ENCODE measurements at regions not wholly inside any gene's neighbourhood (a gene's known extent, or its start where the extent isn't known, plus 50 kb on each side); places are given as distances from the start of the nearest gene placed in this dataset.
"Not testable (repeated sequence)": the region's sequence is repeated elsewhere in the genome, so short reads cannot be mapped to it uniquely, and the experiment has no call there.

DNA sequence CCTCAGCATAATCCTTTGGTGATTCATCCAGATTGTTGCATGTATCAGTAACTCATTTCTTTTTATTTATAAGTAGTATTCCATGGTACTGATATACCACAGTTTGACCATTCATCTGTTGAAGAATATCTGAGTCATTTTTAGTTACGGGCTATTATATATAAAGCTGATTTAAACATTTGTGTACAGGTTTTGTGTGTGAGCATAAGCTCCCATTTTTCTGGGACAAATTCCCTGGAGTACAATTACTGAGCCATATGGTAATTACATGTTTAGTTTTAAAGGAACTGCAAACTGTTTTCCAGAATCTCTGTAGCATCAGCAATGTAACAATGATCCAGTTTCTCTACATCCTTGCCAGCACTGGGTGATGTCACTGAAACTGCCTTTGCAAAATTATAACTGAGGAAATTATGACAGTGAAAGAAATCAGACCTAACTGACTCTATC, 236.2 kb upstream of the KRR1 start:
- H3K9ac ChIP-seq (ENCODE audit: low read length): no peak overlapping the region
- H3K4me3 ChIP-seq (ENCODE audit: low read length): no peak overlapping the region
- H3K27ac ChIP-seq (ENCODE audit: low read depth, low read length): no peak overlapping the region
- peaks cover 2% of the 10 kb centered on the region for H3K4me1 ChIP-seq (ENCODE audit: control insufficient read depth, insufficient read depth, low read length)
- H3K36me3 ChIP-seq (ENCODE audit: control insufficient read depth, insufficient read depth, low read length): no peaks in the 10 kb centered on the region
- H3K27me3 ChIP-seq (ENCODE audit: control insufficient read depth, insufficient read depth, low read length): no peaks in the 10 kb centered on the region

DNA sequence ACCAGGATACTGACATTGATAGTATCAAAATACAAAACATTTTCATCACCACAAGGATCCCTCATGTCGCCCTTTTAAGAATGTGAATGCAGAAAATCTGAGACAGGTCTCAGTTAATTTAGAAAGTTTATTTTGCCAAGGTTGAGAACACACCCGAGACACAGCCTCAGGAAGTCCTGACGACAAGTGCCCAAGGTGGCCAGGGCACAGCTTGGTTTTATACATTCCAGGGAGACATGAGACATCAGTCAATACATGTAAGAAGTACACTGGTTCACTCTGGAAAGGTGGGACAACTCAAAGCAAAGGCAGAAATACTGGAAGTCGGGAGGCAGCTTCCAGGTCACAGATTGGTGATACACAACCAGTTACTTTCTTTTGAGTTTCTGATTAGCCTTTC, 235.2 kb upstream of the KRR1 start:
- Histone ChIP-seq H3K9ac (ENCODE audit: low read length) (no peak overlapping the region), H3K36me3 (ENCODE audit: control insufficient read depth, insufficient read depth, low read length) (no peaks in the 10 kb centered on the region), H3K4me3 (ENCODE audit: low read length) (no peak overlapping the region), H3K4me1 (ENCODE audit: control insufficient read depth, insufficient read depth, low read length) (peaks cover 2% of the 10 kb centered on the region), H3K27ac (ENCODE audit: low read depth, low read length) (no peak overlapping the region), H3K27me3 (ENCODE audit: control insufficient read depth, insufficient read depth, low read length) (no peaks in the 10 kb centered on the region)

- Histone ChIP-seq H3K27ac (ENCODE audit: low read depth, low read length) (no peak overlapping the region), H3K4me1 (ENCODE audit: control insufficient read depth, insufficient read depth, low read length) (peaks cover 2% of the 10 kb centered on the region), H3K27me3 (ENCODE audit: control insufficient read depth, insufficient read depth, low read length) (no peaks in the 10 kb centered on the region), H3K4me3 (ENCODE audit: low read length) (no peak overlapping the region), H3K36me3 (ENCODE audit: control insufficient read depth, insufficient read depth, low read length) (no peaks in the 10 kb centered on the region), H3K9ac (ENCODE audit: low read length) (no peak overlapping the region)
Observed at GRCh38 chr12:75744607-75745256, 233.3 kb upstream of the KRR1 start.

GRCh38 chr12:75742961-75743360, 231.6 kb upstream of the KRR1 start:
- H3K27me3 ChIP-seq (ENCODE audit: control insufficient read depth, insufficient read depth, low read length): no peaks in the 10 kb centered on the region
- H3K4me1 ChIP-seq (ENCODE audit: control insufficient read depth, insufficient read depth, low read length): peaks cover 2% of the 10 kb centered on the region
- no peaks in the 10 kb centered on the region for H3K36me3 ChIP-seq (ENCODE audit: control insufficient read depth, insufficient read depth, low read length)
- H3K27ac ChIP-seq (ENCODE audit: low read depth, low read length): no peak overlapping the region
- H3K9ac ChIP-seq (ENCODE audit: low read length): no peak overlapping the region
- H3K4me3 ChIP-seq (ENCODE audit: low read length): no peak overlapping the region

- no peaks in the 10 kb centered on the region for H3K36me3 ChIP-seq (ENCODE audit: control insufficient read depth, insufficient read depth, low read length)
Observed at GRCh38 chr12:75742048-75742447, 230.6 kb upstream of the KRR1 start.

GRCh38 chr12:75739912-75740311, 228.5 kb upstream of the KRR1 start:
- no peak overlapping the region for H3K27ac ChIP-seq (ENCODE audit: low read depth, low read length)
- H3K9ac ChIP-seq (ENCODE audit: low read length): no peak overlapping the region
- no peaks in the 10 kb centered on the region for H3K4me1 ChIP-seq (ENCODE audit: control insufficient read depth, insufficient read depth, low read length)
- no peak overlapping the region for H3K4me3 ChIP-seq (ENCODE audit: low read length)
- H3K27me3 ChIP-seq (ENCODE audit: control insufficient read depth, insufficient read depth, low read length): no peaks in the 10 kb centered on the region
- no peaks in the 10 kb centered on the region for H3K36me3 ChIP-seq (ENCODE audit: control insufficient read depth, insufficient read depth, low read length)

More at GRCh38 chr12:75742048-75742447, 230.6 kb upstream of the KRR1 start:
- no peak overlapping the region for H3K27ac ChIP-seq (ENCODE audit: low read depth, low read length)
- H3K4me3 ChIP-seq (ENCODE audit: low read length): no peak overlapping the region
- H3K27me3 ChIP-seq (ENCODE audit: control insufficient read depth, insufficient read depth, low read length): no peaks in the 10 kb centered on the region
- no peaks in the 10 kb centered on the region for H3K4me1 ChIP-seq (ENCODE audit: control insufficient read depth, insufficient read depth, low read length)
- H3K9ac ChIP-seq (ENCODE audit: low read length): no peak overlapping the region

DNA sequence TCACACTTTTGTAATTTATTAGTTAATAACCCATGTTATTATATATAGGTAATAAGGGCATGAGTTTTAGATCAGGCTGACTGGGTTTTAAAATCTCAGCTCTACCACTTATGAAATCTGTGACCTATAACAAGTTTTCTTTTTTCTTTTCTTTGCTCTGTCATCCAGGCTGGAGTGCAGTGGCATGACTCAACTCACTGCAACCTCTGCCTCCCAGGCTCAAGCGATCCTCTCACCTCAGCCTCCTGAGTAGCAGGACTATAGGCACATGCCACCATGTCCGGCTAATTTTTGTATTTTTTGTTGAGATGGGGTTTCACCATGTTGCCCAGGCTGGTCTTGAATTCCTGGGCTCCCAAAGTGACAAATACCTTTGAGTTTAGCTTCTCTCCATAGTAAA, 227.7 kb upstream of the KRR1 start:
- H3K27me3 ChIP-seq (ENCODE audit: control insufficient read depth, insufficient read depth, low read length); H3K4me3 ChIP-seq (ENCODE audit: low read length); H3K27ac ChIP-seq (ENCODE audit: low read depth, low read length); H3K36me3 ChIP-seq (ENCODE audit: control insufficient read depth, insufficient read depth, low read length); H3K9ac ChIP-seq (ENCODE audit: low read length); H3K4me1 ChIP-seq (ENCODE audit: control insufficient read depth, insufficient read depth, low read length): not testable (repeated sequence)

DNA sequence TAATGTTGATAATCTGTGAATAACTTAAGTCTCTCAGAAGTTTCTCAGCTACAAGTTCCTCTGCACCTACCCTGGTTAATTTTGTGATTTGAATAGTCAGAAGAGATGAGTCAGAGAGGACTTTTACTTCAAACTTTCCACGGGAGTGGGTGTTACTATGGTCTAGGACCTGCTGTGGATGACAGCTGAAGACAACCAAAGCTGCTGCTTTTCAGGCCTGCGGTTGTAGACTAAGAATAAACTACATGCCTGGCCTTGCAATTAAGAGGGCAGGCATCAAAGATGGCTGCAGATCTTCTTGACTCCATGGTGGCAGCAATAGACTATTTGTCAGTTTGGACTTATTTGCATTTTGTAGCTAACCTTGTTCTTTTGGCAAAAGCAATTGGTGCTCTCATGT, 227.1 kb upstream of the KRR1 start:
- no peak overlapping the region for H3K4me3 ChIP-seq (ENCODE audit: low read length)
- no peak overlapping the region for H3K27ac ChIP-seq (ENCODE audit: low read depth, low read length)
- H3K4me1 ChIP-seq (ENCODE audit: control insufficient read depth, insufficient read depth, low read length): no peaks in the 10 kb centered on the region
- H3K36me3 ChIP-seq (ENCODE audit: control insufficient read depth, insufficient read depth, low read length): no peaks in the 10 kb centered on the region
- no peaks in the 10 kb centered on the region for H3K27me3 ChIP-seq (ENCODE audit: control insufficient read depth, insufficient read depth, low read length)
- H3K9ac ChIP-seq (ENCODE audit: low read length): no peak overlapping the region

DNA sequence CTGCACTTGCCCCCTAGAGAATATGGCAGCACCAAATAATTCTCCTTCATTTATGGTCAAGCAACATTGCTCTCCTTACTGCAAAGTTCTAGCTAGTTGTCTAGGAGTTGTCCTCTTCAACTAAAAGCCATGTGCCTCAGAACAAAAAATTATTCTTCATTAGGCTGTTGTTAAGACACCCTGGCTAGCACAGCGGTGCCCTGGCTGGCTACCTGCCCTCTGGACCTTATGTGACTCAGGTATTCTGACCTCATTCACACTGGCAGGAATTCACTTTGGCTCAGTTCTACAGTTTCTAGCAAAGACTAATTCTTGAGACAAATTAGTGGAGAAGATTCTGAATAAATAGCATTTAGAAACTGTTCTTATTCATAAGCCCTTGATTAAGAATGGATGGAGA, 224.4 kb upstream of the KRR1 start:
- Histone ChIP-seq H3K27ac (ENCODE audit: low read depth, low read length) (no peak overlapping the region), H3K4me1 (ENCODE audit: control insufficient read depth, insufficient read depth, low read length) (no peaks in the 10 kb centered on the region), H3K9ac (ENCODE audit: low read length) (no peak overlapping the region), H3K4me3 (ENCODE audit: low read length) (no peak overlapping the region), H3K27me3 (ENCODE audit: control insufficient read depth, insufficient read depth, low read length) (no peaks in the 10 kb centered on the region), H3K36me3 (ENCODE audit: control insufficient read depth, insufficient read depth, low read length) (no peaks in the 10 kb centered on the region)

DNA sequence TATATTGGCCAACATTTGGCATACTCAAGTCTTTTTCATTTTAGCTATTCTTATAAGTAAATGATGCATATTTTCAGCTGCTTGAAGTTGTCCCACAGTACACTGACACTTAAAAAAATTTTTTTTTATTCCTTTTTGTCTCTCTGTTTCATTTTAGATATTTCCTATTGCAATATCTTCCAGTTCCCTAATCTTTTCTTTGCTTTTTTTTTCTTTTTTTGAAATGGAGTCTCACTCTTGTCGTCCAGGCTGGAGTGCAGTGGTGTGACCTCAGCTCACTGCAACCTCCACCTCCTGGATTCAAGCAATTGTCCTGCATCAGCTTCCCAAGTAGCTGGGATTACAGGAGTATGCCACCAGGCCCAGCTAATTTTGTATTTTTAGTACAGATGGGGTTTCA, 217.4 kb upstream of the KRR1 start:
- H3K27ac ChIP-seq (ENCODE audit: low read depth, low read length): no peak overlapping the region
- no peaks in the 10 kb centered on the region for H3K27me3 ChIP-seq (ENCODE audit: control insufficient read depth, insufficient read depth, low read length)
- H3K4me3 ChIP-seq (ENCODE audit: low read length): no peak overlapping the region
- no peaks in the 10 kb centered on the region for H3K36me3 ChIP-seq (ENCODE audit: control insufficient read depth, insufficient read depth, low read length)
- H3K4me1 ChIP-seq (ENCODE audit: control insufficient read depth, insufficient read depth, low read length): peaks cover 13% of the 10 kb centered on the region
- H3K9ac ChIP-seq (ENCODE audit: low read length): no peak overlapping the region

DNA sequence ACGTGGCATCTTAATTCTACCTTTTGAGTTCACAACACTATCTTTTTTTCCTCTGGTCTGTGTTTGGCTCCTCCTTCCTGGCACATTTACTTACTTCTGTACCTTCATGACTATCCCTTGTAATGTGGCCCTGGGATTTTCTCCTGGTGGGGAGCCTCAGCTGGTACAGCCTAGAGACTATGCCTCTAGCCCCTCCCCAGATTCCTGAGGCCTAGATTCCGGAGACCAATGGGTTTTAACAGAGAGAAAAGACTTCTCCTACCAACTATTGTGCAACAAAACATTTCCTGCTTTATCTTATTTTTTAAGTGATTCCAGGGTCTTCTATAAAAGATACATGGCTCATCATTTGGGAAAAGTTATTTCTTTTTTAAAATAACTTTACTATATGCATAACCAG, 216.2 kb upstream of the KRR1 start:
- Histone ChIP-seq H3K4me1 (ENCODE audit: control insufficient read depth, insufficient read depth, low read length) (peaks cover 19% of the 10 kb centered on the region), H3K9ac (ENCODE audit: low read length) (no peak overlapping the region), H3K36me3 (ENCODE audit: control insufficient read depth, insufficient read depth, low read length) (no peaks in the 10 kb centered on the region), H3K27ac (ENCODE audit: low read depth, low read length) (peak overlapping the region; percentile 14), H3K27me3 (ENCODE audit: control insufficient read depth, insufficient read depth, low read length) (no peaks in the 10 kb centered on the region), H3K4me3 (ENCODE audit: low read length) (no peak overlapping the region)

- Histone ChIP-seq H3K27me3 (ENCODE audit: control insufficient read depth, insufficient read depth, low read length) (no peaks in the 10 kb centered on the region), H3K4me3 (ENCODE audit: low read length) (no peak overlapping the region), H3K9ac (ENCODE audit: low read length) (no peak overlapping the region), H3K4me1 (ENCODE audit: control insufficient read depth, insufficient read depth, low read length) (peaks cover 37% of the 10 kb centered on the region), H3K36me3 (ENCODE audit: control insufficient read depth, insufficient read depth, low read length) (no peaks in the 10 kb centered on the region), H3K27ac (ENCODE audit: low read depth, low read length) (peak overlapping the region; percentile 84)
Observed at GRCh38 chr12:75725521-75726111, 214.2 kb upstream of the KRR1 start.

GRCh38 chr12:75724928-75725312, 213.5 kb upstream of the KRR1 start:
- Histone ChIP-seq H3K27ac (ENCODE audit: low read depth, low read length) (peak overlapping the region; percentile 84), H3K9ac (ENCODE audit: low read length) (no peak overlapping the region), H3K27me3 (ENCODE audit: control insufficient read depth, insufficient read depth, low read length) (no peaks in the 10 kb centered on the region), H3K4me3 (ENCODE audit: low read length) (no peak overlapping the region), H3K4me1 (ENCODE audit: control insufficient read depth, insufficient read depth, low read length) (peaks cover 41% of the 10 kb centered on the region), H3K36me3 (ENCODE audit: control insufficient read depth, insufficient read depth, low read length) (no peaks in the 10 kb centered on the region)

All from rectal smooth muscle tissue (tissue), 1 donor.